Right renal cortex interstitium (tissue), 3 donors: ENCODE measurements at regions not wholly inside any gene's neighbourhood (a gene's known extent, or its start where the extent isn't known, plus 50 kb on each side); places are given as distances from the start of the nearest gene placed in this dataset.
"Not testable (repeated sequence)": the region's sequence is repeated elsewhere in the genome, so short reads cannot be mapped to it uniquely, and the experiment has no call there.

ENCODE experiments used
- DNase-seq, 3 donors: peaks; one replicate each; pipeline ENCODE4 v3.0.0-alpha.2; 2013; ENCODE audit warnings: low read depth in 3 of 3, low spot score in 2 of 3

GRCh38 chr2:175832866-175833265 lies 169.2 kb downstream of the LNPK start:
- no peak for DNase-seq

DNA sequence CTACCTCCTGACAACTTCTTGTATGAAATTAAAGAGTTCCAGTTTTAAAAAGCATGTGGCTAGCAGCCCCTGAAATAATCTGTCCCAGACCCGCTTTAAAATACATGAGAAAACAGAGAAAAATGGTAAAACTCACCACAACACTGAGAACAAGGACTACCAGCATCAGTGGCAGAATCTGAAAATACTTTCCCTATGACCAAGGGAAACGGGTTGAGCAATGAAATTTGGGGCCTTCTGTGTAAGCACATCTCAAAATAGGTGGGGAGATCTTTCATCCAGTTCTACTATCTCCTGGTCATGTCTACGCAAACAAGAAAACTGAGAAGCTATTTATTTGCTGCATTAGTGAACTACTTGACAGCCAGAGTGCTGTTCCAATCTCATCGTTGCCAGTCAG lies 172.3 kb downstream of the LNPK start:
- no peak for DNase-seq

- no peak for DNase-seq
Observed at GRCh38 chr2:175827856-175828255, 174.2 kb downstream of the LNPK start.

- no peak for DNase-seq
Observed at GRCh38 chr2:175824243-175824642, 177.8 kb downstream of the LNPK start.

DNA sequence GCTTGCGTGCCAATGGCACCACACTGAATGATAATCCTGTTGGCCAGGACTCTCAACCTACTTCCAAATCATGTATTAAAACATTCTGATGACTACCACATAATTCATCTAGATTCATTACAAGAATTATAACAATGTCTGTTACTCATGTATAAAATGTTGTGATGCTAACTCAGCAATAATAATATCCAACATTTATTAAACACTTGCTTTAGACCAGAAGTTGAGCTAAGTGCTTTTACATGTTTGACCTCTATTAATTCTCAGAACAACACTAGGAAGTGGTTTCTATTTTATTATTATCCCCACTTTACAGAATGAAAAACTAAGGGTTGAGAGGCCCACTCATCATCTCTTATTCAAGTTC lies 178.4 kb downstream of the LNPK start:
- DNase-seq, result no peak

DNA sequence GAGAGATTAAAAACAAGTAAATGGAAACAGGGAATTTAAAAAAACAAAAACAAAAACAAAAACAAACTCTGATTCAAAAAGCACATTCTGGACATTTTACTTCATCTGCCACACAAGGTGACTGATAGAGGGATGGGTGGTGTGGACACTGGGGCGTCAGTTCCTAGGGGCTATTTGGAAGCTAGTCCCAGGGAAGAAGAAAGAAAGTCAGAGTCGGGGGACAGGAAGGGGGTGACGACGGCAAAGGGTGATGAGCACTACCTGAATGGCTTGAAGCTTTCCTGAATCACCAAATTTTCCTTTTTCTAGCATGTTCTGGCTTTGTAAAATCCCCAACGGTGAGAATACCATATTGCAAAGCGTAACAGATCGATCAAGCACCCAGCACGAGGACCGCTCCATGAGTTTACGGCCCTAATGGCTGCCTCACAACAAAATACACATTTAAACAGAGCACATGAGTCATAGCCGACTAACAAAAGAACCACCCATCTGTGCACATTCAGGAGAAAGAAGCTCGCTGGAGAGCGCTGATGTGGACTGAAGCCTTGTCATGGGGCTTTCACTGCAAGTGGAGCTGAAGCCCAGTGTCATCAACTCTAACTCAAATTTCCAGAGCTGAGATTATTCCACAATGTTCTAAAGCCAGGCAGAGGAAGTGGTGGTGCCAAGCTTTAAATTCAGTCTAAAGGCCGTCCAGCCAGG lies 178.9 kb downstream of the LNPK start:
- DNase-seq, result no peak

DNA sequence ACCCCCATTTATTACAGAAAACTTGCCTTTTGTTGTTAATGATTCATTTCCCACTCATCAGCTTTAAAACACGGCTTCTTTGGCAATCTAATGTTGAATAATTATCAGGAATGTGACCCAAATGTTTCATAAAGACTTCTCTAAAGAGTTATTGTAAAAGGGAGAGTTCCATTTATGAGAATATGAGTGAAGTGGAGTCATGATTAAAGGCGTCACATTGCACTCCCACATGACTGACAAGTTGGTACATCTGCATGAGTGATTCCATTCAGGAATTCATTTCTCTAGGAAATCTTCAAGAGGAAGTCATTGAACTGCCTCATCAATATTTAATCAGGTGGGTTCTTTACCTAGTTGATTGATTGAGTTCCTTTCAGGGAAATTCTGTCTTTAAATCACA lies 184.8 kb downstream of the LNPK start:
- no peak for DNase-seq

DNA sequence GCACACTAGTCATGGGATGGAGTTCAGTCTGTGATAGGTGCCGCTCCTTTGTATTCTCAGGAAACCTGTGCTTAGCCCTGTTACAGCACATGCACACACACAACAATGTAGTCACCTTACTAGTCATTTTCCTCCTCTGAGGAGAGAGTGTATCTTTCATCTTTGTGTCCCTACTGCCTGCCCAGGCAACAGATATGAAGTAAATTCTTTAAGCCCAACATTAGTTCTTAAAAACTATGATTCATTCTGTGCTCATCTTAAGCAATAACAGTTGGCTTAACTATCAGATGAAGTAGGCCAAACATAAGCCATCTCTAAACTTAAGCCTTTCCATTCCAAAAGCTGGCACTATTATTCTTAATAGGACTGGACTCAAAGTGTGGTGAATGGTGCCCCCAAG lies 186.5 kb downstream of the LNPK start:
- DNase-seq, result no peak

DNA sequence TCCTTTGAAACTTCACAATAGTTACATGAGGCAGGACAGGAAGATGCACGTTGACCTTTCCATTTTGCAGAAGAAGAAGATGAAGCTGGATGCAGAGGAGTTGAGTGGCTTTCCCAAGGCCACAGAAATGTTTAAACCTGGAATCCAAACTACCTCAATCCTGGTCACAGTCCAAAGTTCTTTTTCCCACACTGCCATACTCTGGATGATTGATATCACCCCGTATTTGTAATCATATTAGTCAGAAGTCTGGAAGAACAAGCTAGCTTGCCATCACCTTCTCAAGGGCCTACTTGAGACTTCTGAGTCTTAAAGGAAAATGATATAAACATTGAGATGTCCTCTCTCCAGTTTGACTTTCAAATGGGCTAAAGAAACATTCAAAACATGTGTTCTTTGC lies 190.1 kb downstream of the LNPK start:
- no peak for DNase-seq

DNA sequence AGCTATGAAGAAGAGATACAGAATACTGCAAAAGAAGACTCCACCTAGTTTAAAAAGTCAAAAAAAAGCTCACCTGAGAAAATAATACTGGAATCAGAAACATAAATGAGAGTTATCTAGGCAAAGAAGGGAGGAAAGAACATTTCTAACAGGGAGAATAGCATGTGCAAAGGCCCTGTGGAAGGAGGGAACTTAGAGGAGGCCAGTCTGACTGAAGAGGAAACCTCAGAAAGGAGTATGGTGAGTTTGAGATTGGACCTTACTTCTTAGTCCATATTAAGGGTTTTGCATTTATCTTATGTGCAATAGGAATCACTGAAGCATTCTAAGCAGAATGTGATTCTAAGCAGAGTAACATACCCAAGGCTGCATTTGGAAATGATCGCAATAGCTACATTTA lies 193.2 kb downstream of the LNPK start:
- DNase-seq, result no peak

DNA sequence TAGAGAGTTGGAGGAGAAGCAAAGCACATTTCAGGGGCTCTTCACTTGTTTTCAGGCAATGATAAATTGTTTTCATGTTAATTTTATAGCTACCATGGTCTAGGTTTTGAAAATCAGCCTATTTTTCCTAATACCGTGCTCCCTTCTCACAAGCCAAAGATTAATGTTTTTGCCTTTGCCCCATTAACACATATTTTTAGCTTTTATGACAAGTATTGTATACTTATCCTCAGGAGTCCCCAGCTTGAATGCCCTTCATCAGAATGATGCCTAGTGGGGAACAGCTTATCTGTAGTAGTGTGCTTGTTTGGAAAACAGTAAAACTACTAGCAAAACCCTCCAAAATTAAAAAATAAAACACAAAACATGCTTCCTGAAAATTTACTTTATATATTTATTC lies 194.0 kb downstream of the LNPK start:
- no peak for DNase-seq

GRCh38 chr2:175807031-175807873 lies 194.8 kb downstream of the LNPK start:
- DNase-seq, result no peak

- DNase-seq, result no peak
Observed at GRCh38 chr2:175806570-175806969, 195.5 kb downstream of the LNPK start.

DNA sequence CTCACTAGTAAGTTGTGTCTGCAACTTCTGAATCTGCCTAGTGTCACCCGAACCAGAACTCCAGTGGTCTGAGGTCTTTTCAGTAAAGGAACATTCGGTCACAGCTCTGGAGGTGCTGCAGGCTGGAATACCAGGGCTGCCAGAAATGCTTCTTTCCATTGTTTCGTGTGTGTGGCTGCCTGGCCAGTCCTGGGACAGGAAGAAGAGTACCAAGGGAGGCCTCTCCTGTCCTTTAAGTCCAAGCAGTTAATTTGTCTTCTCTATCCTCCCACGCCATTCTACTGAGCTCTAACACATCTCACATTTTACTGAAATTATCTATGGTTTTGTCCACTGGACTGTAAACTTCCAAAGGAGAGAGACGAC lies 196.0 kb downstream of the LNPK start:
- DNase-seq, result no peak

GRCh38 chr2:175805442-175806124 lies 196.5 kb downstream of the LNPK start:
- no peak for DNase-seq

- no peak for DNase-seq
Observed at GRCh38 chr2:175804122-175804521, 197.9 kb downstream of the LNPK start.

GRCh38 chr2:175796422-175796821 lies 205.6 kb downstream of the LNPK start:
- DNase-seq, result not testable (repeated sequence)

GRCh38 chr2:175793648-175794047 lies 208.4 kb downstream of the LNPK start:
- DNase-seq, result no peak

- DNase-seq, result no peak
Observed at GRCh38 chr2:175792881-175793280, 209.2 kb downstream of the LNPK start.

DNA sequence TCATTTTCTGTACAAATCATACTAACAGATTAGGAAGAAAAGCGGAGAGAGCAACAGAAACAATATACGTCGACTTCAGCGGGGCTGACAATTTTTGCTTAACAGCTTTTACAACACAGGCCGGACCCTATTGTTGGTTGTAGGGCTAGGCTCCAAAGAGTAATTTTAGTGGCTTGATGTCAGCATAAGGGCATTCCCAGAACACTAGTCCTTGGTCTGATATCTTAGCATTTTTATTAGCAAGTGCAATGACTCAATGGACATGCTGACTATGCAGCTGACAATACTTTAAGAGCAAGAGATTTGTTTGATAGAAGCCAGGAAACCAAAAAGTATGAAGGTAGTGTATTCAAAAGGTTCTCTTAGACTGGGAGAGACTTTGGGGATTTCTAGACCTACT lies 209.9 kb downstream of the LNPK start:
- DNase-seq, result no peak

GRCh38 chr2:175786471-175787124 lies 215.5 kb downstream of the LNPK start:
- no peak for DNase-seq
